HL-60 (cell line): ENCODE measurements at regions not wholly inside any gene's neighbourhood (a gene's known extent, or its start where the extent isn't known, plus 50 kb on each side); places are given as distances from the start of the nearest gene placed in this dataset.

ENCODE experiments used
- DNase-seq, 2 experiments: peaks; one replicate each; pipeline ENCODE4 v3.0.0-alpha.2; 2010 to 2020; ENCODE audit warnings: low read depth in 1 of 2, low spot score in 1 of 2
- H3K27ac ChIP-seq: fragments of 250-450 bp; sonication (Bioruptor Pico); replicated peaks from 2 replicates; pipeline ENCODE4 v1.5.1; 2020; ENCODE audit warnings: mild to moderate bottlenecking, moderate library complexity
- H3K27me3 ChIP-seq: fragments of 250-450 bp; sonication (Bioruptor Pico); 2 replicates; pipeline ENCODE4 v1.5.1; 2021; ENCODE audit warnings: mild to moderate bottlenecking, moderate library complexity; ENCODE audit not compliant: insufficient read depth, poor library complexity, severe bottlenecking
- H3K4me3 ChIP-seq: replicated peaks from 2 replicates; pipeline ENCODE4 v1.5.1; 2011; ENCODE audit warnings: mild to moderate bottlenecking, control low read depth, low read length; ENCODE audit not compliant: insufficient read depth
- CTCF ChIP-seq: IDR thresholded peaks from one replicate; pipeline ENCODE4 v1.5.1; 2011; ENCODE audit warnings: low read length, control low read depth, inconsistent platforms; ENCODE audit not compliant: insufficient read depth
- GABPA ChIP-seq: IDR thresholded peaks from 2 replicates; pipeline ENCODE4 v1.6.1; 2012; ENCODE audit warnings: low read depth
- POLR2AphosphoS5 ChIP-seq: IDR thresholded peaks from 2 replicates; pipeline ENCODE4 v1.6.1; 2012; ENCODE audit warnings: low read depth
- REST ChIP-seq: IDR thresholded peaks from 2 replicates; pipeline ENCODE4 v1.6.1; 2012; ENCODE audit warnings: low read depth; ENCODE audit not compliant: insufficient replicate concordance
- SPI1 ChIP-seq: IDR thresholded peaks from 2 replicates; pipeline ENCODE4 v1.6.1; 2012; ENCODE audit warnings: low read depth, mild to moderate bottlenecking, borderline replicate concordance

GRCh38 chr3:5059782-5060181, 62.3 kb upstream of the ARL8B start:
- H3K4me3 ChIP-seq, result no peak overlapping the region
- no peak for TF ChIP-seq GABPA
- no peak for TF ChIP-seq REST
- TF ChIP-seq SPI1, result no peak
- TF ChIP-seq POLR2AphosphoS5, result no peak
- no peak for TF ChIP-seq CTCF
- H3K27ac ChIP-seq, result no peak overlapping the region
- no peak for DNase-seq
- H3K27me3 ChIP-seq, result no peaks in the 10 kb centered on the region

- H3K27me3 ChIP-seq, result no peaks in the 10 kb centered on the region
- TF ChIP-seq REST (no peak), CTCF (no peak), GABPA (no peak), POLR2AphosphoS5 (no peak), SPI1 (no peak)
Measured at GRCh38 chr3:5061218-5061569, 60.9 kb upstream of the ARL8B start.

GRCh38 chr3:5063724-5064123, 58.4 kb upstream of the ARL8B start:
- no peak for DNase-seq
- TF ChIP-seq GABPA (no peak), POLR2AphosphoS5 (no peak)
- H3K4me3 ChIP-seq, result no peak overlapping the region
- no peaks in the 10 kb centered on the region for H3K27me3 ChIP-seq
- no peak overlapping the region for H3K27ac ChIP-seq

More at GRCh38 chr3:5061218-5061569, 60.9 kb upstream of the ARL8B start:
- no peak overlapping the region for H3K4me3 ChIP-seq
- DNase-seq, result no peak
- no peak overlapping the region for H3K27ac ChIP-seq

GRCh38 chr3:5068531-5069050, 53.5 kb upstream of the ARL8B start:
- no peaks in the 10 kb centered on the region for H3K27me3 ChIP-seq
- H3K27ac ChIP-seq, result no peak overlapping the region
- DNase-seq, result no peak
- TF ChIP-seq REST (no peak), SPI1 (no peak)
- no peak overlapping the region for H3K4me3 ChIP-seq
